HPDE6-E6E7 (cell line): ENCODE measurements at regions not wholly inside any gene's neighbourhood (a gene's known extent, or its start where the extent isn't known, plus 50 kb on each side); places are given as distances from the start of the nearest gene placed in this dataset.
"Not testable (repeated sequence)": the region's sequence is repeated elsewhere in the genome, so short reads cannot be mapped to it uniquely, and the experiment has no call there.

Source experiments
- DNase-seq: peaks from one replicate; pipeline ENCODE4 v3.0.0; 2011; ENCODE audit warnings: missing footprints; ENCODE audit errors: extremely low spot score

- no peak for DNase-seq
These were observed 138.0 kb upstream of the TOP1 start for GRCh38 chr20:40890635-40891034.

- no peak for DNase-seq
These were observed 137.3 kb upstream of the TOP1 start for GRCh38 chr20:40891351-40891750.

- DNase-seq: no peak
These were observed 136.0 kb upstream of the TOP1 start for GRCh38 chr20:40892642-40893041.

GRCh38 chr20:40893610-40894236 is 134.9 kb upstream of the TOP1 start:
- DNase-seq: no peak

GRCh38 chr20:40894237-40894630 is 134.4 kb upstream of the TOP1 start:
- DNase-seq: no peak

GRCh38 chr20:40895182-40895581 is 133.4 kb upstream of the TOP1 start:
- DNase-seq: no peak

- no peak for DNase-seq
These were observed 131.6 kb upstream of the TOP1 start for GRCh38 chr20:40896814-40897700.

GRCh38 chr20:40899344-40899743 is 129.3 kb upstream of the TOP1 start:
- DNase-seq: no peak

- no peak for DNase-seq
These were observed 127.9 kb upstream of the TOP1 start for GRCh38 chr20:40900666-40901215.

GRCh38 chr20:40902661-40903060 is 126.0 kb upstream of the TOP1 start:
- no peak for DNase-seq

- DNase-seq: no peak
These were observed 120.3 kb upstream of the TOP1 start for GRCh38 chr20:40908309-40908708.

GRCh38 chr20:40909489-40909888 is 119.1 kb upstream of the TOP1 start:
- DNase-seq: not testable (repeated sequence)

GRCh38 chr20:40910436-40910835 is 118.2 kb upstream of the TOP1 start:
- DNase-seq: not testable (repeated sequence)

GRCh38 chr20:40911152-40911551 is 117.5 kb upstream of the TOP1 start:
- not testable (repeated sequence) for DNase-seq

- DNase-seq: no peak
These were observed 115.1 kb upstream of the TOP1 start for GRCh38 chr20:40913224-40914185.

- DNase-seq: no peak
These were observed 112.9 kb upstream of the TOP1 start for GRCh38 chr20:40915756-40916155.

GRCh38 chr20:40916276-40916675 is 112.3 kb upstream of the TOP1 start:
- DNase-seq: no peak

GRCh38 chr20:40920291-40920690 is 108.3 kb upstream of the TOP1 start:
- DNase-seq: no peak

GRCh38 chr20:40922865-40923264 is 105.8 kb upstream of the TOP1 start:
- DNase-seq: no peak

GRCh38 chr20:40925829-40926510 is 102.7 kb upstream of the TOP1 start:
- DNase-seq: no peak

- no peak for DNase-seq
These were observed 101.7 kb upstream of the TOP1 start for GRCh38 chr20:40926928-40927327.
